K562 (cell line): ENCODE measurements at regions not wholly inside any gene's neighbourhood (a gene's known extent, or its start where the extent isn't known, plus 50 kb on each side); places are given as distances from the start of the nearest gene placed in this dataset.

ENCODE experiments used
- ATAC-seq: fragments of 200-7000 bp; cut with Tn5 transposase; 3 replicates; pipeline ENCODE4 v1.9.1; 2020; ENCODE audit warnings: moderate library complexity
- BruUV-seq: library from RNA; stranded (reverse); fragments of 400-500 nt; replicated peaks from 2 replicates; lab custom pipeline; 2021; lab: Mats Ljungman, UMichigan
- CTCF ChIA-PET: fragments of 300-600 bp; formaldehyde crosslinking; extraction: SDS; loops from one replicate; lab custom pipeline; 2021; ENCODE audit warnings: low intra/inter-chr PET ratio; lab: Yijun Ruan, JAX
- POLR2A ChIA-PET: fragments of 300-600, 350-650 bp; sonication (Branson Sonifier 250); formaldehyde crosslinking; extraction: SDS; loops from one replicate; lab custom pipeline; 2021; ENCODE audit warnings: antibody characterized with exemption, inconsistent platforms; lab: Yijun Ruan, JAX
- DNase-seq, 4 experiments: peaks; one replicate each; pipeline versions ENCODE4 v3.0.0 to v3.0.0-alpha.2; 2011 to 2018; ENCODE audit warnings: low spot score in 3 of 4, mixed read lengths in 3 of 4; ENCODE audit errors: extremely low read depth in 1 of 4
- FAIRE-seq: peaks from 2 replicates; lab custom pipeline; 2011; peaks lifted over from hg19 to GRCh38; lab: Jason Lieb, UNC
- H2AFZ ChIP-seq: 2 replicates; pipeline ENCODE4 v1.6.0; 2011; ENCODE audit warnings: low read depth, low read length, control low read depth, inconsistent platforms
- H3K27ac ChIP-seq: fragments of 200-600 bp; 3 replicates; pipeline ENCODE4 v1.8.0; 2011; ENCODE audit warnings: low read depth, mild to moderate bottlenecking, control low read depth, inconsistent platforms, low read length, moderate library complexity, mixed read lengths; ENCODE audit errors: extremely low read depth
- H3K27me3 ChIP-seq, 2 experiments: fragments of 300-600 bp in 1 of 2; 2 replicates in 1 of 2; 3 replicates in 1 of 2; pipeline versions ENCODE4 v1.6.0 to v1.8.0; 2011; ENCODE audit warnings: inconsistent platforms in 2 of 2, low read length in 2 of 2, mild to moderate bottlenecking in 1 of 2, mixed read lengths in 1 of 2, moderate library complexity in 1 of 2; ENCODE audit not compliant: control insufficient read depth in 2 of 2, insufficient read depth in 2 of 2
- H3K36me3 ChIP-seq: fragments of 300-600 bp; 3 replicates; pipeline ENCODE4 v1.8.0; 2011; ENCODE audit warnings: mild to moderate bottlenecking, low read length, inconsistent platforms; ENCODE audit not compliant: control insufficient read depth, insufficient read depth
- H3K4me1 ChIP-seq, 2 experiments: fragments of 200-600 bp in 1 of 2; replicated peaks in 1 of 2; 2 replicates in 1 of 2; 3 replicates in 1 of 2; pipeline versions ENCODE4 v1.5.1 to v1.8.0; 2011; ENCODE audit warnings: inconsistent platforms in 2 of 2, low read length in 2 of 2, mild to moderate bottlenecking in 1 of 2, mixed read lengths in 1 of 2, moderate library complexity in 1 of 2; ENCODE audit not compliant: control insufficient read depth in 2 of 2, insufficient read depth in 2 of 2
- H3K4me2 ChIP-seq: 2 replicates; pipeline ENCODE4 v1.6.1; 2011; ENCODE audit warnings: low read length, control low read depth, inconsistent platforms, mixed read lengths; ENCODE audit not compliant: insufficient read depth
- H3K4me3 ChIP-seq: fragments of 200-600 bp; sonication (generic), shearing (Covaris generic); 2 replicates; pipeline ENCODE4 v1.5.1; 2016; ENCODE audit warnings: control low read depth, inconsistent platforms
- H3K79me2 ChIP-seq: fragments of 200-600 bp; 3 replicates; pipeline ENCODE4 v1.8.0; 2011; ENCODE audit warnings: low read length, inconsistent platforms; ENCODE audit not compliant: control insufficient read depth, insufficient read depth
- H3K9ac ChIP-seq, 2 experiments: 2 replicates each; pipeline versions ENCODE4 v1.6.0 to v1.6.1; 2011; ENCODE audit warnings: low read depth in 2 of 2, low read length in 2 of 2, control low read depth in 1 of 2, inconsistent platforms in 1 of 2, mild to moderate bottlenecking in 1 of 2, mixed read lengths in 1 of 2; ENCODE audit not compliant: insufficient read depth in 1 of 2
- H3K9me1 ChIP-seq: one replicate; pipeline ENCODE4 v1.6.0; 2011; ENCODE audit warnings: inconsistent platforms, mild to moderate bottlenecking, low read length, moderate library complexity; ENCODE audit not compliant: control insufficient read depth, insufficient read depth
- H3K9me3 ChIP-seq: replicated peaks from 2 replicates; pipeline ENCODE4 v1.5.1; 2011; ENCODE audit warnings: low read depth, low read length, inconsistent platforms; ENCODE audit not compliant: control insufficient read depth, insufficient read depth
- H4K20me1 ChIP-seq: replicated peaks from 2 replicates; pipeline ENCODE4 v1.6.1; 2011; ENCODE audit warnings: low read length, inconsistent platforms, mixed read lengths; ENCODE audit not compliant: control insufficient read depth, insufficient read depth
- KLF10 ChIP-seq: fragments of 250-450 bp; sonication (Bioruptor Pico); IDR thresholded peaks from 2 replicates; pipeline ENCODE4 v1.6.1; 2021; ENCODE audit warnings: matching md5 sums
- MCM2 ChIP-seq: fragments of 450-650 bp; IDR thresholded peaks from 2 replicates; pipeline ENCODE4 v1.6.1; 2017; ENCODE audit warnings: low read depth, mild to moderate bottlenecking
- POLR3G ChIP-seq: IDR thresholded peaks from 2 replicates; pipeline ENCODE4 v1.6.1; 2011; ENCODE audit not compliant: insufficient read length, insufficient replicate concordance; ENCODE audit errors: extremely low read depth
- PRMT5 ChIP-seq: sonication (generic); formaldehyde crosslinking; IDR thresholded peaks from 2 replicates; pipeline ENCODE4 v1.5.0; 2020; ENCODE audit warnings: missing genetic modification reagents
- RCOR1 ChIP-seq, 2 experiments: IDR thresholded peaks; 2 replicates each; pipeline ENCODE4 v1.6.1; 2012; ENCODE audit warnings: low read depth in 2 of 2, low read length in 2 of 2, borderline replicate concordance in 1 of 2, improper control_type of control experiment in 1 of 2
- TEAD4 ChIP-seq, 2 experiments: sonication (generic) in 1 of 2; formaldehyde crosslinking in 1 of 2; IDR thresholded peaks; 2 replicates each; pipeline versions ENCODE4 v1.6.1 to v1.8.0; 2012 to 2022; ENCODE audit warnings: borderline replicate concordance in 1 of 2, inconsistent platforms in 1 of 2, low read length in 1 of 2, mild to moderate bottlenecking in 1 of 2, missing genetic modification reagents in 1 of 2
- ZFPM2 ChIP-seq: fragments of 250-450 bp; sonication (Bioruptor Pico); IDR thresholded peaks from 2 replicates; pipeline ENCODE4 v1.5.1; 2022; ENCODE audit warnings: mild to moderate bottlenecking
- ZKSCAN8 ChIP-seq: fragments of 200-800 bp; sonication (Bioruptor generic); IDR thresholded peaks from 2 replicates; pipeline ENCODE4 v1.6.1; 2016; ENCODE audit warnings: missing genetic modification characterization, missing compliant biosample characterization
- ZNF232 ChIP-seq: sonication (generic); formaldehyde crosslinking; IDR thresholded peaks from 2 replicates; pipeline ENCODE4 v1.8.0; 2022; ENCODE audit warnings: mild to moderate bottlenecking, missing genetic modification reagents
- ZNF707 ChIP-seq: fragments of 250-450 bp; sonication (Bioruptor Pico); conservative IDR thresholded peaks from 2 replicates; pipeline ENCODE4 v1.8.0; 2022; ENCODE audit warnings: inconsistent platforms, mild to moderate bottlenecking, moderate library complexity
- ZNF79 ChIP-seq: fragments of 250-450 bp; sonication (Bioruptor Pico); IDR thresholded peaks from 2 replicates; pipeline ENCODE4 v1.4.0; 2020; ENCODE audit warnings: low read depth, mild to moderate bottlenecking, moderate library complexity
- WGBS: fragments of 100-300 bp; shearing (Covaris generic); methylation state at CpG from one replicate; pipeline ENCODE4 v1.1.6; 2016; ENCODE audit warnings: low coverage, mixed read lengths; ENCODE audit not compliant: insufficient coverage; ENCODE audit errors: missing lambda C conversion rate; 5-methylcytosine and 5-hydroxymethylcytosine counted together
- in situ Hi-C: fragments of 300-500 bp; cut with MboI; formaldehyde crosslinking; loops from 4 replicates; pipeline ENCODE4 v1.15.0; 2018; ENCODE audit warnings: inconsistent platforms, mixed read lengths
- intact Hi-C: fragments of 100-400 bp; cut with micrococcal nuclease; formaldehyde crosslinking; loops from 2 replicates; pipeline ENCODE4 v1.14.2; 2022
- TF ChIP-seq, protein P1 (sequence below): fragments of 450-650 bp; formaldehyde crosslinking; IDR thresholded peaks from 2 replicates; pipeline ENCODE4 v1.4.0; 2022; ENCODE audit warnings: missing genetic modification characterization
- TF ChIP-seq, protein P2 (sequence below): fragments of 450-650 bp; IDR thresholded peaks from 2 replicates; pipeline ENCODE4 v1.6.1; 2014; ENCODE audit warnings: low read depth, mild to moderate bottlenecking, moderate library complexity, borderline replicate concordance
- TF ChIP-seq, protein P3 (sequence below): IDR thresholded peaks from 2 replicates; pipeline ENCODE4 v1.6.1; 2012; ENCODE audit warnings: low read depth, low read length, improper control_type of control experiment, borderline replicate concordance
- TF ChIP-seq, protein P4 (sequence below), 2 experiments: IDR thresholded peaks in 1 of 2; conservative IDR thresholded peaks in 1 of 2; 2 replicates each; pipeline ENCODE4 v1.6.1; 2016; ENCODE audit warnings: low read depth in 2 of 2, mild to moderate bottlenecking in 1 of 2, missing compliant biosample characterization in 1 of 2, missing genetic modification characterization in 1 of 2, moderate library complexity in 1 of 2

DNA sequence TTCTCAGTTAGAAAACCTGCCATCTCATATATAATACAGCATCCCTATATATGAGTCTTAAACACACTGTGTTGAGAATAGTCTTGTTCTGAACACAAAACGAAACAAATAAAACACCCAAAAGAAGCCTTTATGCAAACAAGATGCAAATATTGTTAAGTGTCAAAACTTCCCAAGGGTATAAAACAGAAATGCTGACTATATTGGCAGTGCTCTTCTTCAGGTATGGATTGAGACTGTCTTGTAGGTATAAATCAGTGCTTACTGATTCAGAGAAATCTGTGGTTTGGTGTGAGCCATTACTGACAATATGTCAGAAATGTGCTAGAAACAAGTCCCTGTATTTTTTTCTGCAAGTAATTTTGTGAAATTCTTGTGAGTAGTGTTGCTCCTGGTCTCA is 82.8 kb upstream of the CTSO start:
- Histone ChIP-seq H3K4me2 (no peak overlapping the region), H3K27me3 (no peaks in the 10 kb centered on the region), H3K9me1 (no peaks in the 10 kb centered on the region), H3K27ac (no peak overlapping the region), H3K4me3 (no peak overlapping the region), H3K9me3 (no peaks in the 10 kb centered on the region), H3K79me2 (no peaks in the 10 kb centered on the region), H4K20me1 (no peaks in the 10 kb centered on the region), H3K4me1 (no peaks in the 10 kb centered on the region), H3K36me3 (no peaks in the 10 kb centered on the region), H3K9ac (no peak overlapping the region), H2AFZ (no peak overlapping the region)
- WGBS, result 0% methylated on average over 1 of the region's 1 CpG
- in situ Hi-C loops, result no loop called here
- no peak for ATAC-seq
- TF ChIP-seq, protein P1, sequence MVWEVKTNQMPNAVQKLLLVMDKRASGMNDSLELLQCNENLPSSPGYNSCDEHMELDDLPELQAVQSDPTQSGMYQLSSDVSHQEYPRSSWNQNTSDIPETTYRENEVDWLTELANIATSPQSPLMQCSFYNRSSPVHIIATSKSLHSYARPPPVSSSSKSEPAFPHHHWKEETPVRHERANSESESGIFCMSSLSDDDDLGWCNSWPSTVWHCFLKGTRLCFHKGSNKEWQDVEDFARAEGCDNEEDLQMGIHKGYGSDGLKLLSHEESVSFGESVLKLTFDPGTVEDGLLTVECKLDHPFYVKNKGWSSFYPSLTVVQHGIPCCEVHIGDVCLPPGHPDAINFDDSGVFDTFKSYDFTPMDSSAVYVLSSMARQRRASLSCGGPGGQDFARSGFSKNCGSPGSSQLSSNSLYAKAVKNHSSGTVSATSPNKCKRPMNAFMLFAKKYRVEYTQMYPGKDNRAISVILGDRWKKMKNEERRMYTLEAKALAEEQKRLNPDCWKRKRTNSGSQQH (CRISPR knock-in tag), result no peak
- TF ChIP-seq TEAD4 (IDR thresholded peaks at IDR 0.05; ENCODE audit: low read length) (no peak), TEAD4 (CRISPR knock-in tag; IDR thresholded peaks at IDR 0.05; ENCODE audit: borderline replicate concordance) (no peak), ZNF79 (no peak), ZNF232 (no peak), KLF10 (no peak), PRMT5 (CRISPR knock-in tag) (no peak), ZKSCAN8 (CRISPR knock-in tag) (no peak), MCM2 (no peak), RCOR1 (IDR thresholded peaks at IDR 0.05; ENCODE audit: borderline replicate concordance in 1 of 2, low read depth in 2 of 2, low read length in 2 of 2) (no peak), POLR3G (no peak), ZNF707 (no peak), ZFPM2 (CRISPR knock-in tag) (no peak)
- TF ChIP-seq, protein P2, sequence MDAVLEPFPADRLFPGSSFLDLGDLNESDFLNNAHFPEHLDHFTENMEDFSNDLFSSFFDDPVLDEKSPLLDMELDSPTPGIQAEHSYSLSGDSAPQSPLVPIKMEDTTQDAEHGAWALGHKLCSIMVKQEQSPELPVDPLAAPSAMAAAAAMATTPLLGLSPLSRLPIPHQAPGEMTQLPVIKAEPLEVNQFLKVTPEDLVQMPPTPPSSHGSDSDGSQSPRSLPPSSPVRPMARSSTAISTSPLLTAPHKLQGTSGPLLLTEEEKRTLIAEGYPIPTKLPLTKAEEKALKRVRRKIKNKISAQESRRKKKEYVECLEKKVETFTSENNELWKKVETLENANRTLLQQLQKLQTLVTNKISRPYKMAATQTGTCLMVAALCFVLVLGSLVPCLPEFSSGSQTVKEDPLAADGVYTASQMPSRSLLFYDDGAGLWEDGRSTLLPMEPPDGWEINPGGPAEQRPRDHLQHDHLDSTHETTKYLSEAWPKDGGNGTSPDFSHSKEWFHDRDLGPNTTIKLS, result no peak
- TF ChIP-seq, protein P3, sequence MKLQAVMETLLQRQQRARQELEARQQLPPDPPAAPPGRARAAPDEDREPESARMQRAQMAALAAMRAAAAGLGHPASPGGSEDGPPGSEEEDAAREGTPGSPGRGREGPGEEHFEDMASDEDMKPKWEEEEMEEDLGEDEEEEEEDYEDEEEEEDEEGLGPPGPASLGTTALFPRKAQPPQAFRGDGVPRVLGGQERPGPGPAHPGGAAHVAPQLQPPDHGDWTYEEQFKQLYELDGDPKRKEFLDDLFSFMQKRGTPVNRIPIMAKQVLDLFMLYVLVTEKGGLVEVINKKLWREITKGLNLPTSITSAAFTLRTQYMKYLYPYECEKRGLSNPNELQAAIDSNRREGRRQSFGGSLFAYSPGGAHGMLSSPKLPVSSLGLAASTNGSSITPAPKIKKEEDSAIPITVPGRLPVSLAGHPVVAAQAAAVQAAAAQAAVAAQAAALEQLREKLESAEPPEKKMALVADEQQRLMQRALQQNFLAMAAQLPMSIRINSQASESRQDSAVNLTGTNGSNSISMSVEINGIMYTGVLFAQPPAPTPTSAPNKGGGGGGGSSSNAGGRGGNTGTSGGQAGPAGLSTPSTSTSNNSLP, result no peak
- TF ChIP-seq, protein P4, sequence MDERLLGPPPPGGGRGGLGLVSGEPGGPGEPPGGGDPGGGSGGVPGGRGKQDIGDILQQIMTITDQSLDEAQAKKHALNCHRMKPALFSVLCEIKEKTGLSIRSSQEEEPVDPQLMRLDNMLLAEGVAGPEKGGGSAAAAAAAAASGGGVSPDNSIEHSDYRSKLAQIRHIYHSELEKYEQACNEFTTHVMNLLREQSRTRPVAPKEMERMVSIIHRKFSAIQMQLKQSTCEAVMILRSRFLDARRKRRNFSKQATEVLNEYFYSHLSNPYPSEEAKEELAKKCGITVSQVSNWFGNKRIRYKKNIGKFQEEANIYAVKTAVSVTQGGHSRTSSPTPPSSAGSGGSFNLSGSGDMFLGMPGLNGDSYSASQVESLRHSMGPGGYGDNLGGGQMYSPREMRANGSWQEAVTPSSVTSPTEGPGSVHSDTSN (CRISPR knock-in tag; IDR thresholded peaks at IDR 0.05; ENCODE audit: low read depth), result no peak
- TF ChIP-seq, protein P4 (tag; conservative IDR thresholded peaks at IDR 0.05; ENCODE audit: low read depth), result no peak
- ChIA-PET CTCF (no interaction called here), POLR2A (no interaction called here)
- BruUV-seq, result no TSS peak
- DNase-seq, result no peak
- no peak for FAIRE-seq
- intact Hi-C loops, result no loop called here
